ENCODE measurements at regions not wholly inside any gene's neighbourhood (a gene's known extent, or its start where the extent isn't known, plus 50 kb on each side); places are given as distances from the start of the nearest gene placed in this dataset.

DNA sequence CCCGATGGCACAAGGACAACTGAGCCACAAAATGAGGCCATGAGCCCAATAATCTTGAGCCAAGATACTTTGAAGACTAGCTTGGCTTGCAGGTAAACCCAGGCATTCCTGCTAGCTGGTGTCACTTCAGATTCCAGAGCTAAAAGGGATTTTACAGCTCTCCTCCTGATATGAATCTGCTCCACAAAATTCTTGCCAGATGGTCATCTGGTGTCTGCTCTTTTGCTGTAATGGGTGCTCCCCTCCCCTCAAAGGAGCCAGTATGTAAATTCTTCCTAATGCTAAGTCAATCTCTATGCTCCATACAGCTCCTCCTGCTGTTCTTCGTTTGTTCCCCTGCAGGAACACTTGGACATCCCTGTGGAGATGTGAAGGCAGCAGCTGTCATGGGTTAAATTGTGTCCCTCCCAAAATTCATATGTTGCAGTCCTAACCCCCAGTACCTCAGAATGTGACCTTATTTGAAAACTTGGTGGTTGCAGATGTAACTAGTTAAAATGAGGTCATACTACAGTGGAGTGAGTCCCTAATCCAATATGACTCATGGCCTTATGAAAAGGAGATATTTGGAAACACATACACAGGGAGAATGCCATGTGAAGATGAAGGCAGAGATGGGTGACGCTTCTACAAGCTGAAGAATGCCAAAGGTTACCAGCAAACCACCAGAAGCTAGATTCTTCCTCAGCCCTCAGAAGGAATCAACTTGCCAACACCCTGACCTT is 180.6 kb upstream of the PALMD start:
- no peaks in the 10 kb centered on the region for H3K4me1 ChIP-seq (ENCODE audit: insufficient read depth, low read length)
- H3K9me3 ChIP-seq (ENCODE audit: low read length): no peaks in the 10 kb centered on the region
- POLR2A ChIA-PET: no interaction called here
- BruUV-seq (replicated peaks): no TSS peak
- FAIRE-seq (no peak), ATAC-seq (no peak), DNase-seq (ENCODE audit: low spot score) (no peak)
- CTCF ChIA-PET (ENCODE audit: low intra/inter-chr PET ratio, low total read pairs): no interaction called here
- no peak overlapping the region for H2AFZ ChIP-seq (ENCODE audit: low read length)
- no peaks in the 10 kb centered on the region for H3K79me2 ChIP-seq (ENCODE audit: insufficient read depth, low read length)
- H3K4me3 ChIP-seq (replicated peaks in 1 of 3; ENCODE audit: insufficient read depth in 1 of 3, low read depth in 2 of 3, low read length in 3 of 3): no peak overlapping the region
- intact Hi-C loops (cut with micrococcal nuclease; ENCODE audit: unreplicated experiment): no loop called here
- H3K27ac ChIP-seq (ENCODE audit: extremely low read length, insufficient read depth, low read length): no peak overlapping the region
- H3K36me3 ChIP-seq (replicated peaks in 1 of 2; ENCODE audit: control insufficient read depth in 1 of 2, insufficient read depth in 2 of 2, low read length in 2 of 2): no peaks in the 10 kb centered on the region
- no peak overlapping the region for H3K4me2 ChIP-seq (ENCODE audit: low read depth, low read length)
- WGBS (ENCODE audit: low lambda C conversion rate): 0% methylated on average over 3 of the region's 3 CpGs
- no peak overlapping the region for H3K9ac ChIP-seq (ENCODE audit: insufficient read depth, low read depth, low read length)
- no peaks in the 10 kb centered on the region for H3K27me3 ChIP-seq (ENCODE audit: control insufficient read depth in 1 of 2, insufficient read depth in 2 of 2, low read length in 2 of 2)
- no peaks in the 10 kb centered on the region for H4K20me1 ChIP-seq (ENCODE audit: insufficient read depth, low read length)
- in situ Hi-C loops (cut with HindIII; ENCODE audit: extremely low pct_ligation_motif_present, low pct_unique_long_range_greater_than_20kb): no loop called here
- TF ChIP-seq ZFX (CRISPR knock-in tag; IDR thresholded peaks at IDR 0.05; ENCODE audit: low read depth) (no peak), ATF7 (IDR thresholded peaks at IDR 0.05) (peak; percentile 66), ATF7 (CRISPR knock-in tag; IDR thresholded peaks at IDR 0.05) (no peak), CREB1 (IDR thresholded peaks at IDR 0.05) (0 out of 2 replicates have a peak, but pooled peaks have one; percentile 17), CREB1 (CRISPR knock-in tag; IDR thresholded peaks at IDR 0.05) (no peak)

- intact Hi-C loops (cut with micrococcal nuclease; ENCODE audit: unreplicated experiment): no loop called here
- in situ Hi-C loops (cut with HindIII; ENCODE audit: extremely low pct_ligation_motif_present, low pct_unique_long_range_greater_than_20kb): no loop called here
Observed at GRCh38 chr1:99467645-99468044, 178.3 kb upstream of the PALMD start.

More at GRCh38 chr1:99467645-99468044, 178.3 kb upstream of the PALMD start:
- no peaks in the 10 kb centered on the region for H3K9me3 ChIP-seq (ENCODE audit: low read length)
- no peaks in the 10 kb centered on the region for H3K27me3 ChIP-seq (ENCODE audit: control insufficient read depth in 1 of 2, insufficient read depth in 2 of 2, low read length in 2 of 2)
- ATAC-seq: no peak
- no peaks in the 10 kb centered on the region for H4K20me1 ChIP-seq (ENCODE audit: insufficient read depth, low read length)
- WGBS (ENCODE audit: low lambda C conversion rate): 28% methylated on average over 4 of the region's 4 CpGs
- no peaks in the 10 kb centered on the region for H3K4me1 ChIP-seq (ENCODE audit: insufficient read depth, low read length)
- H3K9ac ChIP-seq (ENCODE audit: insufficient read depth, low read depth, low read length): no peak overlapping the region
- POLR2A ChIA-PET: no interaction called here
- H2AFZ ChIP-seq (ENCODE audit: low read length): no peak overlapping the region
- no peak for FAIRE-seq
- DNase-seq (ENCODE audit: low spot score): no peak
- BruUV-seq (replicated peaks): no TSS peak
- TF ChIP-seq SKIL (CRISPR knock-in tag; IDR thresholded peaks at IDR 0.05; ENCODE audit: borderline replicate concordance) (no peak), PBX2 (CRISPR knock-in tag; IDR thresholded peaks at IDR 0.05) (no peak), ATF7 (IDR thresholded peaks at IDR 0.05) (no peak), ATF7 (CRISPR knock-in tag; IDR thresholded peaks at IDR 0.05) (no peak), ZNF616 (CRISPR knock-in tag; IDR thresholded peaks at IDR 0.05; ENCODE audit: low read depth) (no peak)
- H3K4me2 ChIP-seq (ENCODE audit: low read depth, low read length): no peak overlapping the region
- no peaks in the 10 kb centered on the region for H3K36me3 ChIP-seq (replicated peaks in 1 of 2; ENCODE audit: control insufficient read depth in 1 of 2, insufficient read depth in 2 of 2, low read length in 2 of 2)
- H3K27ac ChIP-seq (ENCODE audit: extremely low read length, insufficient read depth, low read length): no peak overlapping the region
- H3K4me3 ChIP-seq (replicated peaks in 1 of 3; ENCODE audit: insufficient read depth in 1 of 3, low read depth in 2 of 3, low read length in 3 of 3): no peak overlapping the region
- CTCF ChIA-PET (ENCODE audit: low intra/inter-chr PET ratio, low total read pairs): no interaction called here
- no peaks in the 10 kb centered on the region for H3K79me2 ChIP-seq (ENCODE audit: insufficient read depth, low read length)
